ENCODE measurements at regions not wholly inside any gene's neighbourhood (a gene's known extent, or its start where the extent isn't known, plus 50 kb on each side); places are given as distances from the start of the nearest gene placed in this dataset.

GRCh38 chr4:181291615-181292014 lies 951.6 kb upstream of the TENM3 start:
- Histone ChIP-seq H3K27me3 (no peaks in the 10 kb centered on the region), H3K9me3 (no peaks in the 10 kb centered on the region), H3K4me3 (ENCODE audit: low read depth, low read length) (no peak overlapping the region), H3K36me3 (no peaks in the 10 kb centered on the region), H3K4me1 (no peaks in the 10 kb centered on the region)
- no peak for DNase-seq
- no peak for TF ChIP-seq CTCF (IDR thresholded peaks at IDR 0.05; ENCODE audit: low read depth, low read length)

- no peaks in the 10 kb centered on the region for H3K36me3 ChIP-seq
Observed at GRCh38 chr4:181293014-181293413, 950.2 kb upstream of the TENM3 start.

GRCh38 chr4:181293541-181293940 lies 949.7 kb upstream of the TENM3 start:
- Histone ChIP-seq H3K4me3 (ENCODE audit: low read depth, low read length) (no peak overlapping the region), H3K4me1 (no peaks in the 10 kb centered on the region), H3K9me3 (no peaks in the 10 kb centered on the region), H3K27me3 (no peaks in the 10 kb centered on the region), H3K36me3 (no peaks in the 10 kb centered on the region)
- TF ChIP-seq CTCF (IDR thresholded peaks at IDR 0.05; ENCODE audit: low read depth, low read length): no peak
- no peak for DNase-seq

More at GRCh38 chr4:181293014-181293413, 950.2 kb upstream of the TENM3 start:
- DNase-seq: no peak
- Histone ChIP-seq H3K27me3 (no peaks in the 10 kb centered on the region), H3K4me1 (no peaks in the 10 kb centered on the region), H3K9me3 (no peaks in the 10 kb centered on the region), H3K4me3 (ENCODE audit: low read depth, low read length) (no peak overlapping the region)
- TF ChIP-seq CTCF (IDR thresholded peaks at IDR 0.05; ENCODE audit: low read depth, low read length): no peak

- no peak for DNase-seq
- no peak for TF ChIP-seq CTCF (IDR thresholded peaks at IDR 0.05; ENCODE audit: low read depth, low read length)
- Histone ChIP-seq H3K4me1 (no peaks in the 10 kb centered on the region), H3K36me3 (no peaks in the 10 kb centered on the region), H3K9me3 (no peaks in the 10 kb centered on the region), H3K27me3 (no peaks in the 10 kb centered on the region), H3K4me3 (ENCODE audit: low read depth, low read length) (no peak overlapping the region)
Observed at GRCh38 chr4:181294421-181294820, 948.8 kb upstream of the TENM3 start.

- H3K9me3 ChIP-seq: no peaks in the 10 kb centered on the region
- H3K4me3 ChIP-seq (ENCODE audit: low read depth, low read length): no peak overlapping the region
- H3K36me3 ChIP-seq: no peaks in the 10 kb centered on the region
- TF ChIP-seq CTCF (IDR thresholded peaks at IDR 0.05; ENCODE audit: low read depth, low read length): peak; percentile 76
- H3K27me3 ChIP-seq: no peaks in the 10 kb centered on the region
- peak; percentile 60 for DNase-seq
- H3K4me1 ChIP-seq: peaks cover 3% of the 10 kb centered on the region; the same call in 1 of the 2 replicates
Observed at GRCh38 chr4:181301735-181302710, 941.2 kb upstream of the TENM3 start.

- no peaks in the 10 kb centered on the region for H3K9me3 ChIP-seq
- no peaks in the 10 kb centered on the region for H3K36me3 ChIP-seq
- no peak overlapping the region for H3K4me3 ChIP-seq (ENCODE audit: low read depth, low read length)
- no peak for DNase-seq
- no peak for TF ChIP-seq CTCF (IDR thresholded peaks at IDR 0.05; ENCODE audit: low read depth, low read length)
- peaks cover 7% of the 10 kb centered on the region for H3K4me1 ChIP-seq
- H3K27me3 ChIP-seq: no peaks in the 10 kb centered on the region
Observed at GRCh38 chr4:181307824-181308223, 935.4 kb upstream of the TENM3 start.
